ENCODE measurements at regions not wholly inside any gene's neighbourhood (a gene's known extent, or its start where the extent isn't known, plus 50 kb on each side); places are given as distances from the start of the nearest gene placed in this dataset.
"Not testable (repeated sequence)": the region's sequence is repeated elsewhere in the genome, so short reads cannot be mapped to it uniquely, and the experiment has no call there.

DNA sequence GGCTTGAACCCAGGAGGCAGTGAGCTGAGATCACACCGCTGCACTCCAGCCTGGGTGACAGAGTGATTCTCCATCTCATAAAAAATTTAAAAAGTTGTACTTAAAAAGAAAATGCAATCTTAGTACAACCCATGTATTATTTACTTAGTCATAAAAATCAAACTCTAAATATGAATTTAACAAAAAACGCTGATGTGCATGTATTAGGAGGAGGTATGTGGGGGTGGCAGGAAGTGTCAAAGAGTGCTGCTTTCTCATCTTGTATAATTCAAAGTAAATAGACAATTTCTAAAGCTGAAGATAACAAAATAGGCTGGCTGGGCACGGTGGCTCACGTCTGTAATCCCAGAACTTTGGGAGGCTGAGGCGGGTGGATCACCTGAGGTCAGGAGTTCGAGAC is 81.0 kb upstream of the NRBF2 start:
- TF ChIP-seq POLR2A (IDR thresholded peaks at IDR 0.05; ENCODE audit: extremely low read depth, insufficient read length), result no peak
- no peak for TF ChIP-seq MYC (IDR thresholded peaks at IDR 0.05; ENCODE audit: low read depth, low read length)
- no peak for DNase-seq (ENCODE audit: low read depth)

DNA sequence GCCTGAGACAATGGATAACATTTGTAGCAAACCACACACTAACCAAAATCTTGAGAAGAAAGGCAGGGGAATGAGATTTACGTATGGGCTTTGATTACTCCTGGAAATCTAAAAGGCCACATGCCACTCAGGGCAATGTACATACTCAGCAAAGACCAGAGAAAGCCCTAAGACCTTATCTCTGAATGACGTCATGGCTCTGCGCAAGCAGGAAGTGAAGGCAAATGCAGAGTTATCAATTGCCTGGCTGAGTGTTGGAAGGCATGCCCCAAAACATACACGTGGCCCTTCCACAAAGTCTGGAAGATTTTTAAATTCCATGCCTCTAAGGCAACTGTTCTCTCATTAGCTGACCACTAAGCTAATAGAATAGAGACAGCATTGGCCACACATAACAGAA is 90.9 kb upstream of the NRBF2 start:
- H3K4me3 ChIP-seq (ENCODE audit: low read depth, low read length), result no peak overlapping the region
- no peak for DNase-seq (ENCODE audit: low read depth)
- TF ChIP-seq, protein P1, sequence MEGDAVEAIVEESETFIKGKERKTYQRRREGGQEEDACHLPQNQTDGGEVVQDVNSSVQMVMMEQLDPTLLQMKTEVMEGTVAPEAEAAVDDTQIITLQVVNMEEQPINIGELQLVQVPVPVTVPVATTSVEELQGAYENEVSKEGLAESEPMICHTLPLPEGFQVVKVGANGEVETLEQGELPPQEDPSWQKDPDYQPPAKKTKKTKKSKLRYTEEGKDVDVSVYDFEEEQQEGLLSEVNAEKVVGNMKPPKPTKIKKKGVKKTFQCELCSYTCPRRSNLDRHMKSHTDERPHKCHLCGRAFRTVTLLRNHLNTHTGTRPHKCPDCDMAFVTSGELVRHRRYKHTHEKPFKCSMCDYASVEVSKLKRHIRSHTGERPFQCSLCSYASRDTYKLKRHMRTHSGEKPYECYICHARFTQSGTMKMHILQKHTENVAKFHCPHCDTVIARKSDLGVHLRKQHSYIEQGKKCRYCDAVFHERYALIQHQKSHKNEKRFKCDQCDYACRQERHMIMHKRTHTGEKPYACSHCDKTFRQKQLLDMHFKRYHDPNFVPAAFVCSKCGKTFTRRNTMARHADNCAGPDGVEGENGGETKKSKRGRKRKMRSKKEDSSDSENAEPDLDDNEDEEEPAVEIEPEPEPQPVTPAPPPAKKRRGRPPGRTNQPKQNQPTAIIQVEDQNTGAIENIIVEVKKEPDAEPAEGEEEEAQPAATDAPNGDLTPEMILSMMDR (IDR thresholded peaks at IDR 0.05; ENCODE audit: low read depth, low read length), result no peak
- TF ChIP-seq POLR2A (IDR thresholded peaks at IDR 0.05; ENCODE audit: extremely low read depth, insufficient read length) (no peak), MYC (IDR thresholded peaks at IDR 0.05; ENCODE audit: low read depth, low read length) (no peak)
- TF ChIP-seq, protein P2, sequence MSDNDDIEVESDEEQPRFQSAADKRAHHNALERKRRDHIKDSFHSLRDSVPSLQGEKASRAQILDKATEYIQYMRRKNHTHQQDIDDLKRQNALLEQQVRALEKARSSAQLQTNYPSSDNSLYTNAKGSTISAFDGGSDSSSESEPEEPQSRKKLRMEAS (IDR thresholded peaks at IDR 0.05; ENCODE audit: low read depth, low read length), result no peak

More for the DNA sequence above, 81.0 kb upstream of the NRBF2 start:
- no peak overlapping the region for H3K4me3 ChIP-seq (ENCODE audit: low read depth, low read length)

DNA sequence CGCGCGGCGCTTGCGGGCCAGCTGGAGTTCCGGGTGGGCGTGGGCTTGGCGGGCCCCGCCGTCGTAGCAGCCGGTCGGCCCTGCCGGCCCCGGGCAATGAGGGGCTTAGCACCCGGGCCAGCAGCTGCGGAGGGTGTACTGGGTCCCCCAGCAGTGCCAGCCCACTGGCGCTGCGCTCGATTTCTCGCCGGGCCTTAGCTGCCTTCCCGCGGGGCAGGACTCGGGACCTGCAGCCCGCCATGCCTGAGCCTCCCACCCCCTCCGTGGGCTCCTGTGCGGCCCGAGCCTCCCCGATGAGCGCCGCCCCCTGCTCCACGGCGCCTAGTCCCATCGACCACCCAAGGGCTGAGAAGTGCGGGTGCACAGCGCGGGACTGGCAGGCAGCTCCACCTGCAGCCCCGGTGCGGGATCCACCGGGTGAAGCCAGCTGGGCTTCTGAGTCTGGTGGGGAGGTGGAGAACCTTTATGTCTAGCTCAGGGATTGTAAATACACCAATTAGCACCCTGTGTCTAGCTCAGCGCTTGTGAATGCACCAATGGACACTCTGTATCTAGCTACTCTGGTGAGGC is 99.4 kb upstream of the NRBF2 start:
- H3K4me3 ChIP-seq (ENCODE audit: low read depth, low read length); DNase-seq (ENCODE audit: low read depth): not testable (repeated sequence)

DNA sequence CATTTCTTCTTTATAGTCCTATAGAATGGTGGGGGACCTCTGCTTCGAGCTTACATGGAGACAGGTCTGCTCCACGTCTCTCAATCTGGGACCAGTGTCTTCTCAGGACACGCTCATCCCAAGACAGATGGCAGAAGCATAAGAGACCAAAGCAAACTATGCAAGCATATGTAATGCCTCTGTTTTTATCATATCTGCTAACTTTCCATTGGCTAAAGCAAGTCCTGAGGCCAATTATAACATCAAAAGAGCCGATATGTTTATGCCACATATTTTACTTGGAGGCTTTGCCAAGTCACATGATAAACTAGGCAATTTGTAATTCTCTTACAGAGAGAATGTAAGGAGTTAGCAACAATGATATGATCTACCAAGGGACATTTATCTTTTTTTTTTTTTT is 102.6 kb upstream of the NRBF2 start:
- no peak overlapping the region for H3K4me3 ChIP-seq (ENCODE audit: low read depth, low read length)
- no peak for TF ChIP-seq POLR2A (IDR thresholded peaks at IDR 0.05; ENCODE audit: extremely low read depth, insufficient read length)
- TF ChIP-seq, protein P2 (IDR thresholded peaks at IDR 0.05; ENCODE audit: low read depth, low read length), result no peak
- TF ChIP-seq MYC (IDR thresholded peaks at IDR 0.05; ENCODE audit: low read depth, low read length), result no peak
- TF ChIP-seq, protein P1 (IDR thresholded peaks at IDR 0.05; ENCODE audit: low read depth, low read length), result no peak
- no peak for DNase-seq (ENCODE audit: low read depth)

DNA sequence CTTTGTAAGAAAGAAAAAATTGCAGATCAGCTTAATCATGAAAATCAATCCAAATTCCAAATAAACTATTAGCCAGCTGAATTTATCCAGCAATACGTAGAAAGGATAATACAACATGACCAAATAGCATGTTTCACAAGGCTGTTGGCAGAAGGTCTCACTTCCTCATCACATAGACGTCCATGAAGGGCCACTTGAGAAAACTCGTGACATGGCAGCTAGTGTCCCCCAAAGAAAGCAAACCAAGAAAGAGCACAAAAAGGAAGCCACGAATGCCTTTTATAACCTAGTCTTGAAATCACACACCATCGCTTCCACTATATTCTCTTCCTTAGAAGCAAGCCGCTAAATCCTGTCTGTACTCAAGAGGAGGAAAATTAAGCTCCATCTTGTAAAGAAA is 105.6 kb upstream of the NRBF2 start:
- peak; percentile 15 for DNase-seq (ENCODE audit: low read depth)
- no peak overlapping the region for H3K4me3 ChIP-seq (ENCODE audit: low read depth, low read length)
- TF ChIP-seq, protein P2 (IDR thresholded peaks at IDR 0.05; ENCODE audit: low read depth, low read length), result no peak
- TF ChIP-seq POLR2A (IDR thresholded peaks at IDR 0.05; ENCODE audit: extremely low read depth, insufficient read length) (no peak), MYC (IDR thresholded peaks at IDR 0.05; ENCODE audit: low read depth, low read length) (no peak)
- TF ChIP-seq, protein P1 (IDR thresholded peaks at IDR 0.05; ENCODE audit: low read depth, low read length), result no peak

DNA sequence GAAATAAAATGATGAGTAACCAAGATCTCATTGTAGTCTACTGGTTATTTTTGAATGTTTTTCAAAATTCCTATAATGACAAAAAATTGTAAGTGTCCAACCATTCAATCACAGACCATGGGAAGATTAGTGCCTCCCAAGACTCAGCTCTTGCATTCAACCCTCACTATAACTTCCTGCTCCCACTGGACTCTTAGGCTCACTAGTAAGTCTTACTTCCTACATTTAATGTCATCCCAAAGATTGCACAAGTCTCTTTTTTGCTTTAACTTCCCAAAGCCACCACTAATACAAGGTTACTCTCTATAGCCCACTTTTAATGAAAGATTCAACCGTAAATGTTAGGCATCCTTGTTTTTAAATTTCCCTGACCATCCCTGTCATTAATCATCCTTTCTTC is 111.9 kb upstream of the NRBF2 start:
- H3K4me3 ChIP-seq (ENCODE audit: low read depth, low read length), result no peak overlapping the region
- DNase-seq (ENCODE audit: low read depth), result no peak
- TF ChIP-seq, protein P1 (IDR thresholded peaks at IDR 0.05; ENCODE audit: low read depth, low read length), result no peak
- no peak for TF ChIP-seq MYC (IDR thresholded peaks at IDR 0.05; ENCODE audit: low read depth, low read length)
- TF ChIP-seq, protein P2 (IDR thresholded peaks at IDR 0.05; ENCODE audit: low read depth, low read length), result no peak
- TF ChIP-seq POLR2A (IDR thresholded peaks at IDR 0.05; ENCODE audit: extremely low read depth, insufficient read length), result no peak

DNA sequence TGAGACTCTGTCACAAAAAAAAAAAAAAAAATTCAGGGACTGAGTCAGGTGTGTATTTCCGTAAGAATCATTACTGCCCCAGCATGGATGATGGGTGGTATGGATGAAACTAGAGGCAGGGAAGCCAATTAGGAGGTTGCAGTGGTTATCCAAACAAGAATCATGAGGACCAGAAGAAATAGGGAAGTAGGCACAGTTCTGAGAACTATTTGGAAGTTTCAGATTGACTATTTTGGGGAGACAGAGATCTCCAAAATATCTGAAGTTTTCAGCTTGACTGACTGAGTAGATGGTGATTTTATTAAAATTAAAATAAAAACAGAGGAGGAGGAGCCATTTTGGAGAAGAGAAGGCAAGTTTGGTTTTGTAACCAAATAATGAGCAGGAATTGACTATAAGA is 119.4 kb upstream of the NRBF2 start:
- TF ChIP-seq, protein P1 (IDR thresholded peaks at IDR 0.05; ENCODE audit: low read depth, low read length), result no peak
- H3K4me3 ChIP-seq (ENCODE audit: low read depth, low read length), result no peak overlapping the region
- no peak for DNase-seq (ENCODE audit: low read depth)

Data from NB4 (cell line).